ENCODE measurements at regions not wholly inside any gene's neighbourhood (a gene's known extent, or its start where the extent isn't known, plus 50 kb on each side); places are given as distances from the start of the nearest gene placed in this dataset.

- CTCF ChIA-PET = no interaction called here
- DNase-seq = no peak
- Histone ChIP-seq H3K9me3 (ENCODE audit: insufficient read depth, low read depth) (no peaks in the 10 kb centered on the region), H2AFZ (no peak overlapping the region), H3F3A (ENCODE audit: insufficient read depth, low read depth) (no peaks in the 10 kb centered on the region), H3K27ac (no peak overlapping the region), H4K20me1 (ENCODE audit: insufficient read depth) (no peaks in the 10 kb centered on the region), H3K36me3 (ENCODE audit: low read depth) (no peaks in the 10 kb centered on the region), H3K4me3 (no peak overlapping the region), H3K4me1 (replicated peaks; ENCODE audit: insufficient read depth) (no peaks in the 10 kb centered on the region), H3K79me2 (ENCODE audit: low read depth) (no peaks in the 10 kb centered on the region), H3K9me2 (ENCODE audit: insufficient read depth) (no peaks in the 10 kb centered on the region), H3K4me2 (no peak overlapping the region), H3K27me3 (ENCODE audit: insufficient read depth, low read depth) (no peaks in the 10 kb centered on the region)
- POLR2A ChIA-PET (ENCODE audit: unreplicated experiment) = no interaction called here
- TF ChIP-seq EZH2 (IDR thresholded peaks at IDR 0.05; ENCODE audit: low read depth) (no peak), CTCF (conservative IDR thresholded peaks at IDR 0.05) (no peak)
- no TSS peak for BruUV-seq (replicated peaks)
- intact Hi-C loops (cut with micrococcal nuclease; ENCODE audit: unreplicated experiment) = no loop called here
Observed at GRCh38 chr3:144942838-144943197, 971.2 kb downstream of the DIPK2A start.

GRCh38 chr3:144947895-144948294 is 976.3 kb downstream of the DIPK2A start:
- Histone ChIP-seq H3K27ac (no peak overlapping the region), H4K20me1 (ENCODE audit: insufficient read depth) (no peaks in the 10 kb centered on the region), H3K9me2 (ENCODE audit: insufficient read depth) (no peaks in the 10 kb centered on the region), H3K9me3 (ENCODE audit: insufficient read depth, low read depth) (no peaks in the 10 kb centered on the region; the same call in 1 of the 2 replicates), H3K36me3 (ENCODE audit: low read depth) (no peaks in the 10 kb centered on the region), H3K27me3 (ENCODE audit: insufficient read depth, low read depth) (no peaks in the 10 kb centered on the region), H3K79me2 (ENCODE audit: low read depth) (no peaks in the 10 kb centered on the region), H3F3A (ENCODE audit: insufficient read depth, low read depth) (no peaks in the 10 kb centered on the region), H3K4me3 (no peak overlapping the region), H3K4me2 (no peak overlapping the region), H2AFZ (no peak overlapping the region), H3K4me1 (replicated peaks; ENCODE audit: insufficient read depth) (no peaks in the 10 kb centered on the region)
- CTCF ChIA-PET = no interaction called here
- no peak for DNase-seq
- POLR2A ChIA-PET (ENCODE audit: unreplicated experiment) = no interaction called here
- no peak for TF ChIP-seq CTCF (conservative IDR thresholded peaks at IDR 0.05)
- TF ChIP-seq EZH2 (IDR thresholded peaks at IDR 0.05; ENCODE audit: low read depth) = no peak
- intact Hi-C loops (cut with micrococcal nuclease; ENCODE audit: unreplicated experiment) = no loop called here
- no TSS peak for BruUV-seq (replicated peaks)

- no peak for TF ChIP-seq CTCF (conservative IDR thresholded peaks at IDR 0.05)
- TF ChIP-seq EZH2 (IDR thresholded peaks at IDR 0.05; ENCODE audit: low read depth) = no peak
- BruUV-seq (replicated peaks) = no TSS peak
Observed at GRCh38 chr3:144948711-144949110, 977.1 kb downstream of the DIPK2A start.

More at GRCh38 chr3:144948711-144949110, 977.1 kb downstream of the DIPK2A start:
- no peaks in the 10 kb centered on the region for H3K4me1 ChIP-seq (replicated peaks; ENCODE audit: insufficient read depth)
- H3F3A ChIP-seq (ENCODE audit: insufficient read depth, low read depth) = no peaks in the 10 kb centered on the region
- intact Hi-C loops (cut with micrococcal nuclease; ENCODE audit: unreplicated experiment) = no loop called here
- no peaks in the 10 kb centered on the region for H4K20me1 ChIP-seq (ENCODE audit: insufficient read depth)
- no peaks in the 10 kb centered on the region for H3K9me2 ChIP-seq (ENCODE audit: insufficient read depth)
- no peak overlapping the region for H2AFZ ChIP-seq
- no peak overlapping the region for H3K4me3 ChIP-seq
- H3K9me3 ChIP-seq (ENCODE audit: insufficient read depth, low read depth) = no peaks in the 10 kb centered on the region; the same call in 1 of the 2 replicates
- no peak overlapping the region for H3K27ac ChIP-seq
- no peak overlapping the region for H3K4me2 ChIP-seq
- H3K79me2 ChIP-seq (ENCODE audit: low read depth) = no peaks in the 10 kb centered on the region
- H3K36me3 ChIP-seq (ENCODE audit: low read depth) = no peaks in the 10 kb centered on the region
- DNase-seq = no peak
- H3K27me3 ChIP-seq (ENCODE audit: insufficient read depth, low read depth) = no peaks in the 10 kb centered on the region
- POLR2A ChIA-PET (ENCODE audit: unreplicated experiment) = no interaction called here
- CTCF ChIA-PET = no interaction called here

Measured in PC-9 (cell line).